ENCODE measurements at regions not wholly inside any gene's neighbourhood (a gene's known extent, or its start where the extent isn't known, plus 50 kb on each side); places are given as distances from the start of the nearest gene placed in this dataset.

DNA sequence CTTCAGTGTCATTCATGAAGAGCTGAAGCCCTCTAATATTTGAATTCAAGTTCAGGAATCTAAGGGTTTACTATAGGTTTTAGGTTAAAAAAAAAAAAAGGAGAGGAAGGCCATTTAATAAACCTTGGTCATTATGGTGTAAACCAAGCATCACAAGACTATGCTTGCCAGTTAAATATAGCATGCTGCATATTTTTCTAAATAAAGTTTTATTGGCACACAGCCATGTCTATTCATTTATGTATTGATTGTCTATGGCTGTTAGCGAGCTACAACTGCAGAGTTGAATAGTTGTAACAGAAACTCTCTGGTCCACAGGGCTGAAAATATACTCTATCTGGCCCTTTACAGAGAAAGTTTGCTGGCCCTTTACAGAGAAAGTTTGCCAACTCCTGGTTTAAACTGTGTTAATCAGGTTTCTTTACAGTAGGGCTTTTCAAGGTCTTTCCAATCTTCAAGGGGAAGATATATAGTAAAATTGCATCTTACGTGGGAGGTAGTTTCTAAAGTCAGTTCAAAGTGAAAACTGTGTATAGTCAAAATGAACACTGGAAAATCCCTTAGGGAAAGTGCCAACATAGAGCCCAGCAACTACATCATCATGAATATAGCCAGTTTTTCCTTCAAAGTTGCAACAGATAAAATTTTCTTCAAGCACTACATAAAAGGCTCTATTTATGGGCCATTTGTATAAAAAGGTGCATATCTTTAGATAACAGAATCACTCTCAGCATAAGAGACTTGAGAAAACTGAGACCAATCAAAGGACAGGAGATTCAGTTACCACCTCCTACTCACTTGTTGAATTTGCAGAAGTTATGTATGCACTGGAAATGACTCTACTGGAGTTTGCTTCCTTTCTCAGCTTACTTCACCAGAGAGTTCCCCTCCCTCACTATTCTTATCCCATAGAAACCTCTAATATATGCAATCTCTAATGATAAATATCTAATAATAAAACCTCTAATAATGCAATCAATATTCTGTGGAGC is 49.7 kb upstream of the FRMD4B start:
- H3K4me3 ChIP-seq (ENCODE audit: low read depth, low read length), result no peak overlapping the region
- TF ChIP-seq, protein P1, sequence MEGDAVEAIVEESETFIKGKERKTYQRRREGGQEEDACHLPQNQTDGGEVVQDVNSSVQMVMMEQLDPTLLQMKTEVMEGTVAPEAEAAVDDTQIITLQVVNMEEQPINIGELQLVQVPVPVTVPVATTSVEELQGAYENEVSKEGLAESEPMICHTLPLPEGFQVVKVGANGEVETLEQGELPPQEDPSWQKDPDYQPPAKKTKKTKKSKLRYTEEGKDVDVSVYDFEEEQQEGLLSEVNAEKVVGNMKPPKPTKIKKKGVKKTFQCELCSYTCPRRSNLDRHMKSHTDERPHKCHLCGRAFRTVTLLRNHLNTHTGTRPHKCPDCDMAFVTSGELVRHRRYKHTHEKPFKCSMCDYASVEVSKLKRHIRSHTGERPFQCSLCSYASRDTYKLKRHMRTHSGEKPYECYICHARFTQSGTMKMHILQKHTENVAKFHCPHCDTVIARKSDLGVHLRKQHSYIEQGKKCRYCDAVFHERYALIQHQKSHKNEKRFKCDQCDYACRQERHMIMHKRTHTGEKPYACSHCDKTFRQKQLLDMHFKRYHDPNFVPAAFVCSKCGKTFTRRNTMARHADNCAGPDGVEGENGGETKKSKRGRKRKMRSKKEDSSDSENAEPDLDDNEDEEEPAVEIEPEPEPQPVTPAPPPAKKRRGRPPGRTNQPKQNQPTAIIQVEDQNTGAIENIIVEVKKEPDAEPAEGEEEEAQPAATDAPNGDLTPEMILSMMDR (IDR thresholded peaks at IDR 0.05; ENCODE audit: borderline replicate concordance, insufficient read depth, low read depth, low read length), result no peak

Data from GM12875 (cell line).